ENCODE measurements at regions not wholly inside any gene's neighbourhood (a gene's known extent, or its start where the extent isn't known, plus 50 kb on each side); places are given as distances from the start of the nearest gene placed in this dataset.
"Not testable (repeated sequence)": the region's sequence is repeated elsewhere in the genome, so short reads cannot be mapped to it uniquely, and the experiment has no call there.

- H3K4me3 ChIP-seq (ENCODE audit: low read length), result no peak overlapping the region
- H3K9me3 ChIP-seq (ENCODE audit: low read depth, low read length), result no peaks in the 10 kb centered on the region
- no peaks in the 10 kb centered on the region for H3K4me1 ChIP-seq (ENCODE audit: insufficient read depth, low read length)
- H3K27me3 ChIP-seq (ENCODE audit: insufficient read depth, low read length), result no peaks in the 10 kb centered on the region
These were observed 1686.1 kb upstream of the AGA start for GRCh38 chr4:179128299-179128698.

GRCh38 chr4:179130122-179130714 lies 1688.0 kb upstream of the AGA start:
- no peaks in the 10 kb centered on the region for H3K9me3 ChIP-seq (ENCODE audit: low read depth, low read length)
- H3K4me1 ChIP-seq (ENCODE audit: insufficient read depth, low read length), result no peaks in the 10 kb centered on the region
- no peaks in the 10 kb centered on the region for H3K27me3 ChIP-seq (ENCODE audit: insufficient read depth, low read length)
- no peak overlapping the region for H3K4me3 ChIP-seq (ENCODE audit: low read length)

- no peaks in the 10 kb centered on the region for H3K27me3 ChIP-seq (ENCODE audit: insufficient read depth, low read length)
- no peak overlapping the region for H3K4me3 ChIP-seq (ENCODE audit: low read length)
- H3K4me1 ChIP-seq (ENCODE audit: insufficient read depth, low read length), result no peaks in the 10 kb centered on the region
- H3K9me3 ChIP-seq (ENCODE audit: low read depth, low read length), result peaks cover 4% of the 10 kb centered on the region
These were observed 1703.7 kb upstream of the AGA start for GRCh38 chr4:179145746-179146525.

GRCh38 chr4:179151770-179152169 lies 1709.5 kb upstream of the AGA start:
- Histone ChIP-seq H3K4me1 (ENCODE audit: insufficient read depth, low read length) (no peaks in the 10 kb centered on the region), H3K27me3 (ENCODE audit: insufficient read depth, low read length) (no peaks in the 10 kb centered on the region)

GRCh38 chr4:179163147-179163546 lies 1720.9 kb upstream of the AGA start:
- no peaks in the 10 kb centered on the region for H3K4me1 ChIP-seq (ENCODE audit: insufficient read depth, low read length)
- no peak overlapping the region for H3K4me3 ChIP-seq (ENCODE audit: low read length)
- no peaks in the 10 kb centered on the region for H3K27me3 ChIP-seq (ENCODE audit: insufficient read depth, low read length)
- H3K9me3 ChIP-seq (ENCODE audit: low read depth, low read length), result peaks cover 6% of the 10 kb centered on the region

More at GRCh38 chr4:179151770-179152169, 1709.5 kb upstream of the AGA start:
- Histone ChIP-seq H3K4me3 (ENCODE audit: low read length) (no peak overlapping the region), H3K9me3 (ENCODE audit: low read depth, low read length) (no peaks in the 10 kb centered on the region)

- Histone ChIP-seq H3K27me3 (ENCODE audit: insufficient read depth, low read length) (no peaks in the 10 kb centered on the region), H3K9me3 (ENCODE audit: low read depth, low read length) (peaks cover 6% of the 10 kb centered on the region), H3K4me3 (ENCODE audit: low read length) (no peak overlapping the region), H3K4me1 (ENCODE audit: insufficient read depth, low read length) (no peaks in the 10 kb centered on the region)
These were observed 1722.2 kb upstream of the AGA start for GRCh38 chr4:179164267-179164999.

GRCh38 chr4:179165000-179165738 lies 1722.9 kb upstream of the AGA start:
- H3K4me1 ChIP-seq (ENCODE audit: insufficient read depth, low read length), result no peaks in the 10 kb centered on the region
- H3K27me3 ChIP-seq (ENCODE audit: insufficient read depth, low read length), result no peaks in the 10 kb centered on the region
- peaks cover 6% of the 10 kb centered on the region for H3K9me3 ChIP-seq (ENCODE audit: low read depth, low read length)
- H3K4me3 ChIP-seq (ENCODE audit: low read length), result no peak overlapping the region

- H3K9me3 ChIP-seq (ENCODE audit: low read depth, low read length), result peaks cover 6% of the 10 kb centered on the region
- no peaks in the 10 kb centered on the region for H3K27me3 ChIP-seq (ENCODE audit: insufficient read depth, low read length)
- no peak overlapping the region for H3K4me3 ChIP-seq (ENCODE audit: low read length)
- H3K4me1 ChIP-seq (ENCODE audit: insufficient read depth, low read length), result no peaks in the 10 kb centered on the region
These were observed 1723.6 kb upstream of the AGA start for GRCh38 chr4:179165862-179166261.

GRCh38 chr4:179170308-179170707 lies 1728.1 kb upstream of the AGA start:
- not testable (repeated sequence) for H3K4me3 ChIP-seq (ENCODE audit: low read length); H3K4me1 ChIP-seq (ENCODE audit: insufficient read depth, low read length); H3K27me3 ChIP-seq (ENCODE audit: insufficient read depth, low read length)
- peaks cover 20% of the 10 kb centered on the region for H3K9me3 ChIP-seq (ENCODE audit: low read depth, low read length)

- H3K4me3 ChIP-seq (ENCODE audit: low read length), result no peak overlapping the region
- H3K27me3 ChIP-seq (ENCODE audit: insufficient read depth, low read length), result no peaks in the 10 kb centered on the region
- no peaks in the 10 kb centered on the region for H3K4me1 ChIP-seq (ENCODE audit: insufficient read depth, low read length)
- peaks cover 4% of the 10 kb centered on the region for H3K9me3 ChIP-seq (ENCODE audit: low read depth, low read length)
These were observed 1740.5 kb upstream of the AGA start for GRCh38 chr4:179182741-179183140.

- no peaks in the 10 kb centered on the region for H3K27me3 ChIP-seq (ENCODE audit: insufficient read depth, low read length)
- H3K9me3 ChIP-seq (ENCODE audit: low read depth, low read length), result peaks cover 7% of the 10 kb centered on the region
- no peak overlapping the region for H3K4me3 ChIP-seq (ENCODE audit: low read length)
- no peaks in the 10 kb centered on the region for H3K4me1 ChIP-seq (ENCODE audit: insufficient read depth, low read length)
These were observed 1753.7 kb upstream of the AGA start for GRCh38 chr4:179195887-179196286.

GRCh38 chr4:179196511-179196910 lies 1754.3 kb upstream of the AGA start:
- Histone ChIP-seq H3K27me3 (ENCODE audit: insufficient read depth, low read length) (no peaks in the 10 kb centered on the region), H3K4me3 (ENCODE audit: low read length) (no peak overlapping the region), H3K4me1 (ENCODE audit: insufficient read depth, low read length) (no peaks in the 10 kb centered on the region), H3K9me3 (ENCODE audit: low read depth, low read length) (peaks cover 6% of the 10 kb centered on the region)

GRCh38 chr4:179200681-179201080 lies 1758.4 kb upstream of the AGA start:
- Histone ChIP-seq H3K9me3 (ENCODE audit: low read depth, low read length) (no peaks in the 10 kb centered on the region), H3K4me3 (ENCODE audit: low read length) (no peak overlapping the region), H3K27me3 (ENCODE audit: insufficient read depth, low read length) (no peaks in the 10 kb centered on the region), H3K4me1 (ENCODE audit: insufficient read depth, low read length) (no peaks in the 10 kb centered on the region)

GRCh38 chr4:179225594-179225993 lies 1783.4 kb upstream of the AGA start:
- Histone ChIP-seq H3K4me1 (ENCODE audit: insufficient read depth, low read length) (no peaks in the 10 kb centered on the region), H3K27me3 (ENCODE audit: insufficient read depth, low read length) (no peaks in the 10 kb centered on the region), H3K4me3 (ENCODE audit: low read length) (no peak overlapping the region), H3K9me3 (ENCODE audit: low read depth, low read length) (no peaks in the 10 kb centered on the region)

GRCh38 chr4:179248821-179249220 lies 1806.6 kb upstream of the AGA start:
- Histone ChIP-seq H3K9me3 (ENCODE audit: low read depth, low read length) (no peaks in the 10 kb centered on the region), H3K4me3 (ENCODE audit: low read length) (no peak overlapping the region)

More at GRCh38 chr4:179248821-179249220, 1806.6 kb upstream of the AGA start:
- no peaks in the 10 kb centered on the region for H3K27me3 ChIP-seq (ENCODE audit: insufficient read depth, low read length)
- H3K4me1 ChIP-seq (ENCODE audit: insufficient read depth, low read length), result no peaks in the 10 kb centered on the region
